Liver (tissue), 8 donors: ENCODE measurements at regions not wholly inside any gene's neighbourhood (a gene's known extent, or its start where the extent isn't known, plus 50 kb on each side); places are given as distances from the start of the nearest gene placed in this dataset.

Source experiments
- DNase-seq: peaks from one replicate; pipeline ENCODE4 v3.0.0-alpha.2; 2017; ENCODE audit warnings: low spot score
- H3K27ac ChIP-seq, 2 donors: one replicate each; pipeline ENCODE4 v1.7.0; 2013; ENCODE audit warnings: inconsistent platforms in 2 of 2, low read length in 2 of 2, control low read depth in 1 of 2, low read depth in 1 of 2, mild to moderate bottlenecking in 1 of 2
- H3K27me3 ChIP-seq, 4 donors: one replicate each; pipeline versions ENCODE4 v1.6.1 to v1.7.0; 2013; ENCODE audit warnings: low read length in 3 of 4, inconsistent platforms in 1 of 4, mild to moderate bottlenecking in 1 of 4, moderate library complexity in 1 of 4; ENCODE audit not compliant: control insufficient read depth in 4 of 4, insufficient read depth in 4 of 4
- H3K36me3 ChIP-seq, 4 donors: one replicate each; pipeline versions ENCODE4 v1.6.1 to v1.7.0; 2013; ENCODE audit warnings: low read length in 3 of 4, mild to moderate bottlenecking in 3 of 4, low read depth in 1 of 4, moderate library complexity in 1 of 4; ENCODE audit not compliant: control insufficient read depth in 4 of 4, insufficient read depth in 3 of 4
- H3K4me1 ChIP-seq, 4 donors: one replicate each; pipeline versions ENCODE4 v1.6.1 to v1.7.0; 2013; ENCODE audit warnings: low read length in 3 of 4, mild to moderate bottlenecking in 3 of 4, moderate library complexity in 1 of 4; ENCODE audit not compliant: control insufficient read depth in 4 of 4, insufficient read depth in 4 of 4
- H3K4me3 ChIP-seq, 3 donors: one replicate each; pipeline versions ENCODE4 v1.6.1 to v1.7.0; 2013; ENCODE audit warnings: low read length in 3 of 3, control low read depth in 1 of 3, low read depth in 1 of 3, mild to moderate bottlenecking in 1 of 3
- H3K9ac ChIP-seq, 2 donors: one replicate each; pipeline ENCODE4 v1.7.0; 2013; ENCODE audit warnings: low read length in 2 of 2, mild to moderate bottlenecking in 2 of 2, moderate library complexity in 2 of 2, control low read depth in 1 of 2, low read depth in 1 of 2
- H3K9me3 ChIP-seq, 4 donors: one replicate each; pipeline versions ENCODE4 v1.6.1 to v1.7.0; 2013; ENCODE audit warnings: low read length in 3 of 4; ENCODE audit not compliant: control insufficient read depth in 4 of 4
- EGR1 ChIP-seq, 2 donors: IDR thresholded peaks; 2 replicates each; pipeline ENCODE4 v1.6.1; 2016 to 2018; ENCODE audit warnings: antibody characterized with exemption in 2 of 2, low read depth in 2 of 2
- FOXA1 ChIP-seq: IDR thresholded peaks from 2 replicates; pipeline ENCODE4 v1.6.1; 2016; ENCODE audit warnings: antibody characterized with exemption
- FOXA2 ChIP-seq: IDR thresholded peaks from 2 replicates; pipeline ENCODE4 v1.6.1; 2016; ENCODE audit warnings: antibody characterized with exemption
- GABPA ChIP-seq, 2 donors: IDR thresholded peaks in 1 of 2; conservative IDR thresholded peaks in 1 of 2; 2 replicates each; pipeline ENCODE4 v1.6.1; 2016; ENCODE audit warnings: antibody characterized with exemption in 2 of 2, mild to moderate bottlenecking in 1 of 2, moderate library complexity in 1 of 2
- HNF4A ChIP-seq, 2 donors: conservative IDR thresholded peaks; 2 replicates each; pipeline ENCODE4 v1.6.1; 2016; ENCODE audit warnings: antibody characterized with exemption in 2 of 2, mild to moderate bottlenecking in 2 of 2
- HNF4G ChIP-seq: IDR thresholded peaks from 2 replicates; pipeline ENCODE4 v1.6.1; 2016; ENCODE audit warnings: antibody characterized with exemption
- JUND ChIP-seq, 2 donors: IDR thresholded peaks; 2 replicates each; pipeline ENCODE4 v1.6.1; 2016; ENCODE audit warnings: antibody characterized with exemption in 2 of 2
- NR2F2 ChIP-seq: IDR thresholded peaks from 2 replicates; pipeline ENCODE4 v1.6.1; 2016; ENCODE audit warnings: antibody characterized with exemption
- RAD21 ChIP-seq, 2 donors: IDR thresholded peaks; 2 replicates each; pipeline ENCODE4 v1.6.1; 2016; ENCODE audit warnings: antibody characterized with exemption in 2 of 2, mild to moderate bottlenecking in 2 of 2
- RXRA ChIP-seq, 2 donors: IDR thresholded peaks; 2 replicates each; pipeline ENCODE4 v1.6.1; 2017 to 2018; ENCODE audit warnings: antibody characterized with exemption in 2 of 2, mild to moderate bottlenecking in 1 of 2
- SP1 ChIP-seq: IDR thresholded peaks from 2 replicates; pipeline ENCODE4 v1.6.1; 2018; ENCODE audit warnings: antibody characterized with exemption, mild to moderate bottlenecking
- TAF1 ChIP-seq: conservative IDR thresholded peaks from 2 replicates; pipeline ENCODE4 v1.6.1; 2016; ENCODE audit warnings: antibody characterized with exemption, mild to moderate bottlenecking
- YY1 ChIP-seq: IDR thresholded peaks from 2 replicates; pipeline ENCODE4 v1.6.1; 2016; ENCODE audit warnings: antibody characterized with exemption, mild to moderate bottlenecking
- WGBS: extraction: QIAGEN DNeasy Blood & Tissue Kit; methylation state at CpG from one replicate; pipeline ENCODE4 v1.1.7; 2013; 5-methylcytosine and 5-hydroxymethylcytosine counted together
- TF ChIP-seq, protein P1 (sequence below): fragments of 150-350 bp; IDR thresholded peaks from 2 replicates; pipeline ENCODE4 v1.5.1; 2017; ENCODE audit warnings: improper control_type of control experiment, low read depth, low read length; ENCODE audit not compliant: missing input control
- TF ChIP-seq, protein P2 (sequence below): IDR thresholded peaks from 2 replicates; pipeline ENCODE4 v1.6.1; 2016; ENCODE audit warnings: antibody characterized with exemption
- TF ChIP-seq, protein P3 (sequence below): IDR thresholded peaks from 2 replicates; pipeline ENCODE4 v1.6.1; 2016; ENCODE audit warnings: antibody characterized with exemption, mild to moderate bottlenecking
- TF ChIP-seq, protein P4 (sequence below): IDR thresholded peaks from 2 replicates; pipeline ENCODE4 v1.6.1; 2016; ENCODE audit warnings: antibody characterized with exemption
- TF ChIP-seq, protein P5 (sequence below): IDR thresholded peaks from 2 replicates; pipeline ENCODE4 v1.6.1; 2016; ENCODE audit warnings: antibody characterized with exemption
- donor health status: healthy.
- donor health status: healthy.
- donor health status: healthy.
- donor health status: healthy.
- donor health status: healthy.

DNA sequence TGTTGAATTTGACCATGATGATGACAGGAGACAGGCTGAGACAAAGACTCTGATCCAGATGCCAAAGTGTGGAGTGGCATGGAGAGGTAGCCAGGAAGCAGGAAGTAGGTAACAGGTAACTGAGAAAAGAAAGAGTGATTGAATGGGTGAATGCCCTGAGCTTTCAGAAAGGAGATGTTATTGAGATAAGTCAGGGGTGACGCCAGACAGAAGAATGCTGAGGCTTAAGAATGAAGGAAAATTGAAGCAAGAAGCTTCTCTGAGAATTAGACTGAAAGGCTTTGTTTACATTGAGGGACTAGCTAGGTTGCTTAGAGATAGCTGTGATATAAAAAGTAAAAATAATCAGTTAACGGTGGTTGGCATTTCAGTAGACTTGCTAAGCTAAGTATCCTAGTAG is 165.7 kb downstream of the PSAT1 start:
- TF ChIP-seq YY1 (no peak), HNF4G (no peak), NR2F2 (no peak), SP1 (no peak), RAD21 (IDR thresholded peaks at IDR 0.05) (no peak), GABPA (IDR thresholded peaks at IDR 0.05 in 1 of 2, conservative IDR thresholded peaks at IDR 0.05 in 1 of 2) (no peak), HNF4A (conservative IDR thresholded peaks at IDR 0.05) (no peak), FOXA1 (no peak), TAF1 (no peak), JUND (IDR thresholded peaks at IDR 0.05) (no peak), EGR1 (IDR thresholded peaks at IDR 0.05; ENCODE audit: low read depth in 2 of 2) (no peak), FOXA2 (no peak), RXRA (IDR thresholded peaks at IDR 0.05) (no peak)
- TF ChIP-seq, protein P1, sequence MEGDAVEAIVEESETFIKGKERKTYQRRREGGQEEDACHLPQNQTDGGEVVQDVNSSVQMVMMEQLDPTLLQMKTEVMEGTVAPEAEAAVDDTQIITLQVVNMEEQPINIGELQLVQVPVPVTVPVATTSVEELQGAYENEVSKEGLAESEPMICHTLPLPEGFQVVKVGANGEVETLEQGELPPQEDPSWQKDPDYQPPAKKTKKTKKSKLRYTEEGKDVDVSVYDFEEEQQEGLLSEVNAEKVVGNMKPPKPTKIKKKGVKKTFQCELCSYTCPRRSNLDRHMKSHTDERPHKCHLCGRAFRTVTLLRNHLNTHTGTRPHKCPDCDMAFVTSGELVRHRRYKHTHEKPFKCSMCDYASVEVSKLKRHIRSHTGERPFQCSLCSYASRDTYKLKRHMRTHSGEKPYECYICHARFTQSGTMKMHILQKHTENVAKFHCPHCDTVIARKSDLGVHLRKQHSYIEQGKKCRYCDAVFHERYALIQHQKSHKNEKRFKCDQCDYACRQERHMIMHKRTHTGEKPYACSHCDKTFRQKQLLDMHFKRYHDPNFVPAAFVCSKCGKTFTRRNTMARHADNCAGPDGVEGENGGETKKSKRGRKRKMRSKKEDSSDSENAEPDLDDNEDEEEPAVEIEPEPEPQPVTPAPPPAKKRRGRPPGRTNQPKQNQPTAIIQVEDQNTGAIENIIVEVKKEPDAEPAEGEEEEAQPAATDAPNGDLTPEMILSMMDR, result no peak
- TF ChIP-seq, protein P2, sequence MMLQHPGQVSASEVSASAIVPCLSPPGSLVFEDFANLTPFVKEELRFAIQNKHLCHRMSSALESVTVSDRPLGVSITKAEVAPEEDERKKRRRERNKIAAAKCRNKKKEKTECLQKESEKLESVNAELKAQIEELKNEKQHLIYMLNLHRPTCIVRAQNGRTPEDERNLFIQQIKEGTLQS, result no peak
- TF ChIP-seq, protein P3, sequence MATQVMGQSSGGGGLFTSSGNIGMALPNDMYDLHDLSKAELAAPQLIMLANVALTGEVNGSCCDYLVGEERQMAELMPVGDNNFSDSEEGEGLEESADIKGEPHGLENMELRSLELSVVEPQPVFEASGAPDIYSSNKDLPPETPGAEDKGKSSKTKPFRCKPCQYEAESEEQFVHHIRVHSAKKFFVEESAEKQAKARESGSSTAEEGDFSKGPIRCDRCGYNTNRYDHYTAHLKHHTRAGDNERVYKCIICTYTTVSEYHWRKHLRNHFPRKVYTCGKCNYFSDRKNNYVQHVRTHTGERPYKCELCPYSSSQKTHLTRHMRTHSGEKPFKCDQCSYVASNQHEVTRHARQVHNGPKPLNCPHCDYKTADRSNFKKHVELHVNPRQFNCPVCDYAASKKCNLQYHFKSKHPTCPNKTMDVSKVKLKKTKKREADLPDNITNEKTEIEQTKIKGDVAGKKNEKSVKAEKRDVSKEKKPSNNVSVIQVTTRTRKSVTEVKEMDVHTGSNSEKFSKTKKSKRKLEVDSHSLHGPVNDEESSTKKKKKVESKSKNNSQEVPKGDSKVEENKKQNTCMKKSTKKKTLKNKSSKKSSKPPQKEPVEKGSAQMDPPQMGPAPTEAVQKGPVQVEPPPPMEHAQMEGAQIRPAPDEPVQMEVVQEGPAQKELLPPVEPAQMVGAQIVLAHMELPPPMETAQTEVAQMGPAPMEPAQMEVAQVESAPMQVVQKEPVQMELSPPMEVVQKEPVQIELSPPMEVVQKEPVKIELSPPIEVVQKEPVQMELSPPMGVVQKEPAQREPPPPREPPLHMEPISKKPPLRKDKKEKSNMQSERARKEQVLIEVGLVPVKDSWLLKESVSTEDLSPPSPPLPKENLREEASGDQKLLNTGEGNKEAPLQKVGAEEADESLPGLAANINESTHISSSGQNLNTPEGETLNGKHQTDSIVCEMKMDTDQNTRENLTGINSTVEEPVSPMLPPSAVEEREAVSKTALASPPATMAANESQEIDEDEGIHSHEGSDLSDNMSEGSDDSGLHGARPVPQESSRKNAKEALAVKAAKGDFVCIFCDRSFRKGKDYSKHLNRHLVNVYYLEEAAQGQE, result no peak
- TF ChIP-seq, protein P4, sequence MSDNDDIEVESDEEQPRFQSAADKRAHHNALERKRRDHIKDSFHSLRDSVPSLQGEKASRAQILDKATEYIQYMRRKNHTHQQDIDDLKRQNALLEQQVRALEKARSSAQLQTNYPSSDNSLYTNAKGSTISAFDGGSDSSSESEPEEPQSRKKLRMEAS, result no peak
- TF ChIP-seq, protein P5, sequence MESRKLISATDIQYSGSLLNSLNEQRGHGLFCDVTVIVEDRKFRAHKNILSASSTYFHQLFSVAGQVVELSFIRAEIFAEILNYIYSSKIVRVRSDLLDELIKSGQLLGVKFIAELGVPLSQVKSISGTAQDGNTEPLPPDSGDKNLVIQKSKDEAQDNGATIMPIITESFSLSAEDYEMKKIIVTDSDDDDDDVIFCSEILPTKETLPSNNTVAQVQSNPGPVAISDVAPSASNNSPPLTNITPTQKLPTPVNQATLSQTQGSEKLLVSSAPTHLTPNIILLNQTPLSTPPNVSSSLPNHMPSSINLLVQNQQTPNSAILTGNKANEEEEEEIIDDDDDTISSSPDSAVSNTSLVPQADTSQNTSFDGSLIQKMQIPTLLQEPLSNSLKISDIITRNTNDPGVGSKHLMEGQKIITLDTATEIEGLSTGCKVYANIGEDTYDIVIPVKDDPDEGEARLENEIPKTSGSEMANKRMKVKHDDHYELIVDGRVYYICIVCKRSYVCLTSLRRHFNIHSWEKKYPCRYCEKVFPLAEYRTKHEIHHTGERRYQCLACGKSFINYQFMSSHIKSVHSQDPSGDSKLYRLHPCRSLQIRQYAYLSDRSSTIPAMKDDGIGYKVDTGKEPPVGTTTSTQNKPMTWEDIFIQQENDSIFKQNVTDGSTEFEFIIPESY, result no peak
- WGBS, result 83% methylated on average over 2 of the region's 2 CpGs
- Histone ChIP-seq H3K9me3 (no peaks in the 10 kb centered on the region), H3K4me1 (no peaks in the 10 kb centered on the region), H3K27ac (no peak overlapping the region), H3K9ac (no peak overlapping the region), H3K27me3 (no peaks in the 10 kb centered on the region), H3K4me3 (no peak overlapping the region), H3K36me3 (no peaks in the 10 kb centered on the region)
- DNase-seq, result no peak
